Tibial nerve (tissue), 3 donors: ENCODE measurements at regions not wholly inside any gene's neighbourhood (a gene's known extent, or its start where the extent isn't known, plus 50 kb on each side); places are given as distances from the start of the nearest gene placed in this dataset.

Experiments used
- CTCF ChIP-seq, 5 experiments: fragments of 200-600 bp in 3 of 5; fragments of 450-650 bp in 2 of 5; sonication (generic) in 3 of 5; IDR thresholded peaks; one replicate each; pipeline ENCODE4 v1.5.1; 2016 to 2019; ENCODE audit warnings: antibody characterized with exemption in 5 of 5, mild to moderate bottlenecking in 3 of 5, moderate library complexity in 2 of 5
- POLR2A ChIP-seq, 2 donors: fragments of 450-650 bp; IDR thresholded peaks; one replicate each; pipeline ENCODE4 v1.6.1; 2017; ENCODE audit warnings: antibody characterized with exemption in 2 of 2, mild to moderate bottlenecking in 2 of 2, moderate library complexity in 2 of 2

- TF ChIP-seq POLR2A (IDR thresholded peaks at IDR 0.05) = no peak
- TF ChIP-seq CTCF (IDR thresholded peaks at IDR 0.05) = no peak
These were observed 161.5 kb downstream of the MYLK4 start for GRCh38 chr6:2589171-2589661.
